Left ventricle myocardium inferior (tissue), 1 donor: ENCODE measurements at regions not wholly inside any gene's neighbourhood (a gene's known extent, or its start where the extent isn't known, plus 50 kb on each side); places are given as distances from the start of the nearest gene placed in this dataset.

ENCODE experiments used
- DNase-seq: peaks from one replicate; pipeline ENCODE4 v3.0.0-alpha.2; 2020
- H3K27ac ChIP-seq: fragments of 200-600 bp; replicated peaks from 2 replicates; pipeline ENCODE4 v1.8.0; 2021
- H3K27me3 ChIP-seq: fragments of 200-600 bp; 2 replicates; pipeline ENCODE4 v1.8.0; 2021; ENCODE audit warnings: low read depth
- H3K36me3 ChIP-seq: fragments of 200-600 bp; 2 replicates; pipeline ENCODE4 v1.8.0; 2021
- H3K4me1 ChIP-seq: fragments of 200-600 bp; 2 replicates; pipeline ENCODE4 v1.8.0; 2021
- H3K4me3 ChIP-seq: fragments of 200-600 bp; 2 replicates; pipeline ENCODE4 v1.8.0; 2021; ENCODE audit warnings: mild to moderate bottlenecking, moderate library complexity
- H3K9me3 ChIP-seq: fragments of 200-600 bp; replicated peaks from 2 replicates; pipeline ENCODE4 v1.8.0; 2021
- CTCF ChIP-seq: fragments of 200-600 bp; IDR thresholded peaks from 2 replicates; pipeline ENCODE4 v1.8.0; 2021; ENCODE audit warnings: antibody characterized with exemption, mild to moderate bottlenecking, borderline replicate concordance
- intact Hi-C: fragments of 100-400 bp; cut with micrococcal nuclease; formaldehyde crosslinking; loops from one replicate; pipeline ENCODE4 v1.11.0; 2022
- donor health status: DM: no; HTN: yes; CAD: no; lungs with severe emphysema.

- Histone ChIP-seq H3K27ac (no peak overlapping the region), H3K9me3 (no peaks in the 10 kb centered on the region), H3K4me3 (no peak overlapping the region), H3K36me3 (no peaks in the 10 kb centered on the region), H3K27me3 (no peaks in the 10 kb centered on the region), H3K4me1 (no peaks in the 10 kb centered on the region)
- no peak for DNase-seq
- TF ChIP-seq CTCF = no peak
- intact Hi-C loops = no loop called here
Measured at GRCh38 chr6:95365454-95365853, 211.9 kb upstream of the MANEA start.

- Histone ChIP-seq H3K27ac (no peak overlapping the region), H3K36me3 (no peaks in the 10 kb centered on the region), H3K4me3 (no peak overlapping the region), H3K27me3 (no peaks in the 10 kb centered on the region), H3K9me3 (no peaks in the 10 kb centered on the region), H3K4me1 (no peaks in the 10 kb centered on the region)
- intact Hi-C loops = no loop called here
- DNase-seq = no peak
- no peak for TF ChIP-seq CTCF
Measured at GRCh38 chr6:95366414-95366813, 210.9 kb upstream of the MANEA start.

- Histone ChIP-seq H3K36me3 (no peaks in the 10 kb centered on the region), H3K4me3 (no peak overlapping the region)
- intact Hi-C loops = no loop called here
Measured at GRCh38 chr6:95383878-95384277, 193.5 kb upstream of the MANEA start.

GRCh38 chr6:95384988-95385387, 192.3 kb upstream of the MANEA start:
- DNase-seq = no peak
- Histone ChIP-seq H3K27me3 (no peaks in the 10 kb centered on the region), H3K36me3 (no peaks in the 10 kb centered on the region), H3K4me1 (no peaks in the 10 kb centered on the region), H3K27ac (no peak overlapping the region), H3K4me3 (no peak overlapping the region), H3K9me3 (peaks cover 9% of the 10 kb centered on the region)
- intact Hi-C loops = no loop called here
- TF ChIP-seq CTCF = no peak

More at GRCh38 chr6:95383878-95384277, 193.5 kb upstream of the MANEA start:
- DNase-seq = no peak
- no peak overlapping the region for H3K27ac ChIP-seq
- no peaks in the 10 kb centered on the region for H3K27me3 ChIP-seq
- H3K4me1 ChIP-seq = no peaks in the 10 kb centered on the region
- peaks cover 19% of the 10 kb centered on the region for H3K9me3 ChIP-seq
- TF ChIP-seq CTCF = no peak

GRCh38 chr6:95387845-95388244, 189.5 kb upstream of the MANEA start:
- H3K36me3 ChIP-seq = no peaks in the 10 kb centered on the region
- intact Hi-C loops = no loop called here
- no peaks in the 10 kb centered on the region for H3K9me3 ChIP-seq
- H3K27me3 ChIP-seq = no peaks in the 10 kb centered on the region
- no peaks in the 10 kb centered on the region for H3K4me1 ChIP-seq
- no peak overlapping the region for H3K4me3 ChIP-seq
- TF ChIP-seq CTCF = no peak
- H3K27ac ChIP-seq = no peak overlapping the region
- DNase-seq = no peak

GRCh38 chr6:95404777-95405176, 172.6 kb upstream of the MANEA start:
- no peak for DNase-seq
- H3K27me3 ChIP-seq = no peaks in the 10 kb centered on the region
- H3K36me3 ChIP-seq = no peaks in the 10 kb centered on the region
- intact Hi-C loops = no loop called here
- H3K4me3 ChIP-seq = no peak overlapping the region
- H3K27ac ChIP-seq = no peak overlapping the region
- H3K9me3 ChIP-seq = peaks cover 3% of the 10 kb centered on the region
- no peaks in the 10 kb centered on the region for H3K4me1 ChIP-seq
- no peak for TF ChIP-seq CTCF
